ENCODE measurements at regions not wholly inside any gene's neighbourhood (a gene's known extent, or its start where the extent isn't known, plus 50 kb on each side); places are given as distances from the start of the nearest gene placed in this dataset.

- DNase-seq, result no peak
- no TSS peak for BruUV-seq (replicated peaks)
- intact Hi-C loops (cut with micrococcal nuclease; ENCODE audit: unreplicated experiment), result no loop called here
- Mint-ChIP-seq H3K4me1 (ENCODE audit: low read depth, unreplicated experiment) (peaks cover 16% of the 10 kb centered on the region), H3K4me3 (ENCODE audit: low read depth, unreplicated experiment) (no peak overlapping the region), H3K36me3 (ENCODE audit: insufficient read depth, unreplicated experiment) (no peaks in the 10 kb centered on the region), H3K27me3 (ENCODE audit: unreplicated experiment) (no peaks in the 10 kb centered on the region), H3K27ac (ENCODE audit: unreplicated experiment) (no peak overlapping the region), H3K9me3 (ENCODE audit: low read depth, unreplicated experiment) (no peaks in the 10 kb centered on the region)
- CTCF ChIA-PET, result interaction anchor here (1.8 kb wide), 1 partner anchor 11 kb away, joined by 4 read pairs; no protein-coding TSS in a partner anchor
- no peak for TF ChIP-seq CTCF (IDR thresholded peaks at IDR 0.05; ENCODE audit: unreplicated experiment)
Observed at GRCh38 chr5:57681942-57682341, 199.3 kb upstream of the ACTBL2 start.

- TF ChIP-seq CTCF (IDR thresholded peaks at IDR 0.05; ENCODE audit: unreplicated experiment), result no peak
- Mint-ChIP-seq H3K27me3 (ENCODE audit: unreplicated experiment) (no peaks in the 10 kb centered on the region), H3K27ac (ENCODE audit: unreplicated experiment) (no peak overlapping the region), H3K9me3 (ENCODE audit: low read depth, unreplicated experiment) (no peaks in the 10 kb centered on the region), H3K4me3 (ENCODE audit: low read depth, unreplicated experiment) (no peak overlapping the region), H3K4me1 (ENCODE audit: low read depth, unreplicated experiment) (peaks cover 10% of the 10 kb centered on the region), H3K36me3 (ENCODE audit: insufficient read depth, unreplicated experiment) (no peaks in the 10 kb centered on the region)
- intact Hi-C loops (cut with micrococcal nuclease; ENCODE audit: unreplicated experiment), result no loop called here
- no TSS peak for BruUV-seq (replicated peaks)
- DNase-seq, result no peak
- CTCF ChIA-PET, result no interaction called here
Observed at GRCh38 chr5:57680686-57681085, 198.1 kb upstream of the ACTBL2 start.

GRCh38 chr5:57677235-57677634 lies 194.6 kb upstream of the ACTBL2 start:
- DNase-seq, result no peak
- Mint-ChIP-seq H3K27ac (ENCODE audit: unreplicated experiment) (no peak overlapping the region), H3K27me3 (ENCODE audit: unreplicated experiment) (no peaks in the 10 kb centered on the region), H3K4me1 (ENCODE audit: low read depth, unreplicated experiment) (no peaks in the 10 kb centered on the region), H3K4me3 (ENCODE audit: low read depth, unreplicated experiment) (no peak overlapping the region), H3K9me3 (ENCODE audit: low read depth, unreplicated experiment) (no peaks in the 10 kb centered on the region), H3K36me3 (ENCODE audit: insufficient read depth, unreplicated experiment) (no peaks in the 10 kb centered on the region)
- intact Hi-C loops (cut with micrococcal nuclease; ENCODE audit: unreplicated experiment), result no loop called here
- TF ChIP-seq CTCF (IDR thresholded peaks at IDR 0.05; ENCODE audit: unreplicated experiment), result no peak
- CTCF ChIA-PET, result no interaction called here
- no TSS peak for BruUV-seq (replicated peaks)

- CTCF ChIA-PET, result interaction anchor here (0.6 kb wide), 1 partner anchor 146 kb away, joined by 4 read pairs; no protein-coding TSS in a partner anchor
- Mint-ChIP-seq H3K27ac (ENCODE audit: unreplicated experiment) (no peak overlapping the region), H3K36me3 (ENCODE audit: insufficient read depth, unreplicated experiment) (no peaks in the 10 kb centered on the region), H3K4me1 (ENCODE audit: low read depth, unreplicated experiment) (no peaks in the 10 kb centered on the region), H3K27me3 (ENCODE audit: unreplicated experiment) (no peaks in the 10 kb centered on the region), H3K4me3 (ENCODE audit: low read depth, unreplicated experiment) (no peak overlapping the region), H3K9me3 (ENCODE audit: low read depth, unreplicated experiment) (no peaks in the 10 kb centered on the region)
- intact Hi-C loops (cut with micrococcal nuclease; ENCODE audit: unreplicated experiment), result no loop called here
- DNase-seq, result no peak
- no peak for TF ChIP-seq CTCF (IDR thresholded peaks at IDR 0.05; ENCODE audit: unreplicated experiment)
- no TSS peak for BruUV-seq (replicated peaks)
Observed at GRCh38 chr5:57676222-57677098, 193.8 kb upstream of the ACTBL2 start.
